Gastroesophageal sphincter (tissue), 3 donors: ENCODE measurements at regions not wholly inside any gene's neighbourhood (a gene's known extent, or its start where the extent isn't known, plus 50 kb on each side); places are given as distances from the start of the nearest gene placed in this dataset.

Source experiments
- CTCF ChIP-seq, 4 experiments: fragments of 200-600 bp in 2 of 4; fragments of 450-650 bp in 2 of 4; sonication (generic) in 1 of 4; IDR thresholded peaks; one replicate each; pipeline ENCODE4 v1.5.1; 2017 to 2019; ENCODE audit warnings: antibody characterized with exemption in 4 of 4, mild to moderate bottlenecking in 2 of 4, moderate library complexity in 2 of 4
- POLR2A ChIP-seq, 2 donors: fragments of 450-650 bp; IDR thresholded peaks; one replicate each; pipeline ENCODE4 v1.6.1; 2017; ENCODE audit warnings: antibody characterized with exemption in 2 of 2, mild to moderate bottlenecking in 2 of 2, moderate library complexity in 1 of 2

- TF ChIP-seq CTCF (IDR thresholded peaks at IDR 0.05) = no peak
- no peak for TF ChIP-seq POLR2A (IDR thresholded peaks at IDR 0.05)
Measured at GRCh38 chrX:95628796-95629195, 1055.8 kb upstream of the DIAPH2 start.
